Ovary (tissue), 3 donors: ENCODE measurements at regions not wholly inside any gene's neighbourhood (a gene's known extent, or its start where the extent isn't known, plus 50 kb on each side); places are given as distances from the start of the nearest gene placed in this dataset.

ENCODE experiments used
- POLR2A ChIP-seq: fragments of 450-650 bp; IDR thresholded peaks from one replicate; pipeline ENCODE4 v1.6.1; 2017; ENCODE audit warnings: antibody characterized with exemption, mild to moderate bottlenecking, moderate library complexity
- TF ChIP-seq, protein P1 (sequence below), 3 donors: fragments of 450-650 bp in 2 of 3; fragments of 200-600 bp in 1 of 3; IDR thresholded peaks; one replicate each; pipeline versions ENCODE4 v1.5.1 to v1.8.0; 2016 to 2022; ENCODE audit warnings: antibody characterized with exemption in 3 of 3, mild to moderate bottlenecking in 1 of 3
- donor health status: DM: no; HTN: no; CAD: no.

DNA sequence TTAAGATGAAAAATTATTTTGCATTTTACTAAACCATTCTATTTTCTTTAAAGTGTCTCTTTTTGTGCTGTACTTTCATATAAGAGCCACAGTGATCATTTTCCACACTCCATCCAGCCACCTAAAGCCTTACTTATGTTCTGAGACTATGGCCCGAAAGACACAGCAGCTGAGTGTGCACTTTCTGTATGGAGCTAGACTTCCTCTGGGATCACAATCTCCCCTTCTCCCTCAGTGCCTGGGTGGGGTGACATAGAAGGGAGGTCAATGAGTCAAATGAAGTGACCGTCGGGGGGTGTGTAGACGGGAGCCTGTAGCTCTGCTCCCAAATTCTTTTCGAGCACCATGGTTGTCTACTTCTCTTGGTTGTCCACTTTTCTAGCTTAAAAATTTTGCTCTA lies 97.8 kb upstream of the ARL4C start:
- TF ChIP-seq, protein P1, sequence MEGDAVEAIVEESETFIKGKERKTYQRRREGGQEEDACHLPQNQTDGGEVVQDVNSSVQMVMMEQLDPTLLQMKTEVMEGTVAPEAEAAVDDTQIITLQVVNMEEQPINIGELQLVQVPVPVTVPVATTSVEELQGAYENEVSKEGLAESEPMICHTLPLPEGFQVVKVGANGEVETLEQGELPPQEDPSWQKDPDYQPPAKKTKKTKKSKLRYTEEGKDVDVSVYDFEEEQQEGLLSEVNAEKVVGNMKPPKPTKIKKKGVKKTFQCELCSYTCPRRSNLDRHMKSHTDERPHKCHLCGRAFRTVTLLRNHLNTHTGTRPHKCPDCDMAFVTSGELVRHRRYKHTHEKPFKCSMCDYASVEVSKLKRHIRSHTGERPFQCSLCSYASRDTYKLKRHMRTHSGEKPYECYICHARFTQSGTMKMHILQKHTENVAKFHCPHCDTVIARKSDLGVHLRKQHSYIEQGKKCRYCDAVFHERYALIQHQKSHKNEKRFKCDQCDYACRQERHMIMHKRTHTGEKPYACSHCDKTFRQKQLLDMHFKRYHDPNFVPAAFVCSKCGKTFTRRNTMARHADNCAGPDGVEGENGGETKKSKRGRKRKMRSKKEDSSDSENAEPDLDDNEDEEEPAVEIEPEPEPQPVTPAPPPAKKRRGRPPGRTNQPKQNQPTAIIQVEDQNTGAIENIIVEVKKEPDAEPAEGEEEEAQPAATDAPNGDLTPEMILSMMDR (IDR thresholded peaks at IDR 0.05) = no peak
- no peak for TF ChIP-seq POLR2A
